VCaP (cell line): ENCODE measurements at regions not wholly inside any gene's neighbourhood (a gene's known extent, or its start where the extent isn't known, plus 50 kb on each side); places are given as distances from the start of the nearest gene placed in this dataset.
"Not testable (repeated sequence)": the region's sequence is repeated elsewhere in the genome, so short reads cannot be mapped to it uniquely, and the experiment has no call there.

ENCODE experiments used
- H3K27ac ChIP-seq: fragments of 450-650 bp; 2 replicates; pipeline ENCODE4 v1.5.1; 2017
- TF ChIP-seq, protein P1 (sequence below): fragments of 450-650 bp; conservative IDR thresholded peaks from 2 replicates; pipeline ENCODE4 v1.5.1; 2017; ENCODE audit warnings: mild to moderate bottlenecking, moderate library complexity

DNA sequence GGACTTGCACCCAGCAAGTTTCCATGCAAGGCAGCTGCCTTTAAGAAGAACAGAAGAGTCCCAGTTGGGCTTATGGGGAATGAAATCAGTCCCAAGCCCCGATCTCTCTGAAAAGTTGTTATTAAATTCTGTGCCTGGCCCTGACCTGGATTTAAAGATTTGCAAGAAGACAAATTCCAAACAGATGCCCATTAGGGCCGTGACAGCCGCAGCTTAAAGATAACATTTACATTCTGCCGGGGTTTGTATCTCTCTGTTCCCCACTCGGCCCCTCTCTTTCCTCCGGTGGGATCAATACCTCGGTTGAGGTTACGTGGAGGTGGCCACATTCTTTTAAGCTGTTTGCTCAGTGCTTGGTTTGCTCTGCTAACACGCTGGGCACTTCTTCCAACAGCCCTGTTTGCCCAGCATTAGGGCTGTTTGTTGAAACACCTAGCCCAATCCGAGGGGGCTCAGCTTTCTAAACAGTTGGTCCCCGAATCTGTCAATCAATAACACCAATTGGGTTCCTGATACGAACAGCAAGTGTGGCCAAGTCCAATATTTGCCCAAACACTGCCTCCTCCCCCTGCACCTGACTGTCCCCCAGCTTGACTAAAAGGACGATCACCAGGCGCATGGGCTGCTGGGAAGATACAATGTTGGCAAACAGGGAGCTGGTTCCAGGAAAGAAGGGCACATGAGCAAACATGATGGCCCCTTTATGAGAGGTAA, 108.6 kb downstream of the RPLP1 start:
- TF ChIP-seq, protein P1, sequence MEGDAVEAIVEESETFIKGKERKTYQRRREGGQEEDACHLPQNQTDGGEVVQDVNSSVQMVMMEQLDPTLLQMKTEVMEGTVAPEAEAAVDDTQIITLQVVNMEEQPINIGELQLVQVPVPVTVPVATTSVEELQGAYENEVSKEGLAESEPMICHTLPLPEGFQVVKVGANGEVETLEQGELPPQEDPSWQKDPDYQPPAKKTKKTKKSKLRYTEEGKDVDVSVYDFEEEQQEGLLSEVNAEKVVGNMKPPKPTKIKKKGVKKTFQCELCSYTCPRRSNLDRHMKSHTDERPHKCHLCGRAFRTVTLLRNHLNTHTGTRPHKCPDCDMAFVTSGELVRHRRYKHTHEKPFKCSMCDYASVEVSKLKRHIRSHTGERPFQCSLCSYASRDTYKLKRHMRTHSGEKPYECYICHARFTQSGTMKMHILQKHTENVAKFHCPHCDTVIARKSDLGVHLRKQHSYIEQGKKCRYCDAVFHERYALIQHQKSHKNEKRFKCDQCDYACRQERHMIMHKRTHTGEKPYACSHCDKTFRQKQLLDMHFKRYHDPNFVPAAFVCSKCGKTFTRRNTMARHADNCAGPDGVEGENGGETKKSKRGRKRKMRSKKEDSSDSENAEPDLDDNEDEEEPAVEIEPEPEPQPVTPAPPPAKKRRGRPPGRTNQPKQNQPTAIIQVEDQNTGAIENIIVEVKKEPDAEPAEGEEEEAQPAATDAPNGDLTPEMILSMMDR, result no peak
- peak overlapping the region; percentile 99 for H3K27ac ChIP-seq

DNA sequence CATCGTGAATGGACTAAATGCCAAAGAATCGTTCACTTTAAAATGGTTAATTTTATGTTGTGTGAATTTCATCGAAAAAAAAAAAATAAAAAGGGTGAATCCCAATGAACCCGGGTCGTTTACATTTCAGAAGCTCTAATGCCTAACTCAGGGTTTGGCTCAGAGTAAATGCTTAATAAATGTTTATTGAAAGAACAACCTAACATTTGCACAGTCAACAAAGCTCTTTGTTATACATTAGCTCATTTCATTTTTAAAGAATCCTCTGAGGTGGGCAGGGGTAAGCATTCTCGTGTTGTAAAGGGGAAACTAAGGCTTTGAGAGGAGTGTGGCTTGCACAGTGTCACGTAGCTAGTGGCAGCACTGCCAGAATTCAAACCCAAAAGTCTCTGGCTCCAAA, 109.5 kb downstream of the RPLP1 start:
- TF ChIP-seq, protein P1, result no peak
- H3K27ac ChIP-seq, result peak overlapping the region; percentile 99

DNA sequence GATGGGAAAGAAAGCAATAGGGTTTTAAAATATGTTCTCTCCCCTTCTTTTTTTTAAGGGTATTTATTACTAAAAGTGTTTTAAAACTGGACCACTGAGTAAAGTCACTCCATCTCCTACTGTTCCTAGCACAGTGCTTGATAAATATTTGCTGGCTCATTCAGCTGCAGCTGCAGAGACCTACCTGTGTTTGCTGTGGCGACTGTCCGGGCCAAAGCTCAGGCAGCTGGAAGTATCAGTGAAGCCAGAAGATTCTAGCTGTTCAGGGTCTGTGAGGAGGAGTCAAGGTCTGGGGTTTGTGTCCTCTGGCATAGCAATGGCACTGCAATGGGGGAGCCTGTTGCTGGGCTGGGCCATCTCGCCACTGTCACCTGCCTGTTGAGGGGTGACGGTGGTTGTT, 109.9 kb downstream of the RPLP1 start:
- TF ChIP-seq, protein P1, result 0 out of 2 replicates have a peak, but pooled peaks have one; percentile 8
- H3K27ac ChIP-seq, result peak overlapping the region; percentile 99

DNA sequence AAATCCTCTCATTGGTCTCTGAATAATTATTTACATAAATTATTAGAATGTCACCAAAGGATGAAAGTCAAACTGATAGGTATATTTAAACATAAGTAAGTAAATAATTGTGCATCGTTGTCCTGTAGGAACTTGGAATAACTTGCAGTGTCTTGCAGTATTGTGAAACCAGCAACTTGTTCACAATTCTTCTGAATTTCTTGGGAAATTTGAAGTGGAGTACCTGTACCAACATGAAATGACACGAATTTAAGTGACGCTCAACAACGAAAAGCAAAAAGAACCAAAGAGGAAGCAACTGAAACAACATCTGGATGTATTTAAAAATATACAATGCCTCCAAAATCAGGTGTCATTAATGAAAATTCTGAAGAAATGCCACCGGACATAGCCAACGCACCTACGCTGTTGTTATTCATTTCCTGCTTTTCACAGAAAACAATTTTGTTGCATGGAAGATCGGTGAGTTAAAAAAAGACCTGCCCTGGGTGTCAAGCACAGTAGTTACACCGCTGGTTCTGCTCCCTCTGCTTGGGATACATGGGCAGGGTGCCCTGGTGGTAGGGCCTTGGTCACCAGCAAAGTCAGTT, 112.5 kb downstream of the RPLP1 start:
- H3K27ac ChIP-seq, result peak overlapping the region; percentile 99; the same call in 1 of the 2 replicates
- TF ChIP-seq, protein P1, result no peak

DNA sequence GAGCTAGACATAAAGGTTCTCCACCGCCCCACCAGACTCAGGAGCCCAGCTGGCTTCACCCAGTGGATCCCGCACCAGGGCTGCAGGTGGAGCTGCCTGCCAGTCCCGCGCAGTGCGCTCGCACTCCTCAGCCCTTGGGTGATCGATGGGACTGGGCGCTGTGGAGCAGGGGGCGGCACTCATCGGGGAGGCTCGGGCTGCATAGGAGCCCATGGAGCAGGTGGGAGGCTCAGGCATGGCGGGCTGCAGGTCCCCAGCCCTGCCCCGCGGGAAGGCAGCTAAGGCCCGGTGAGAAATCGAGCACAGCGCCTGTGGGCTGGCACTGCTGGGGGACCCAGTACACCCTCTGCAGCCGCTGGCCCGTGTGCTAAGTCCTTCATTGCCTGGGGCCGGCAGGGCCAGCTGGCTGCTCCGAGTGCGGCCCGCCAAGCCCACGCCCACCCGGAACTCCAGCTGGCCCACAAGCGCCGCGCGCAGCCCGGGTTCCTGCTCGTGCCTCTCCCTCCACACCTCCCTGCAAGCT, 114.7 kb downstream of the RPLP1 start:
- H3K27ac ChIP-seq, result not testable (repeated sequence)

DNA sequence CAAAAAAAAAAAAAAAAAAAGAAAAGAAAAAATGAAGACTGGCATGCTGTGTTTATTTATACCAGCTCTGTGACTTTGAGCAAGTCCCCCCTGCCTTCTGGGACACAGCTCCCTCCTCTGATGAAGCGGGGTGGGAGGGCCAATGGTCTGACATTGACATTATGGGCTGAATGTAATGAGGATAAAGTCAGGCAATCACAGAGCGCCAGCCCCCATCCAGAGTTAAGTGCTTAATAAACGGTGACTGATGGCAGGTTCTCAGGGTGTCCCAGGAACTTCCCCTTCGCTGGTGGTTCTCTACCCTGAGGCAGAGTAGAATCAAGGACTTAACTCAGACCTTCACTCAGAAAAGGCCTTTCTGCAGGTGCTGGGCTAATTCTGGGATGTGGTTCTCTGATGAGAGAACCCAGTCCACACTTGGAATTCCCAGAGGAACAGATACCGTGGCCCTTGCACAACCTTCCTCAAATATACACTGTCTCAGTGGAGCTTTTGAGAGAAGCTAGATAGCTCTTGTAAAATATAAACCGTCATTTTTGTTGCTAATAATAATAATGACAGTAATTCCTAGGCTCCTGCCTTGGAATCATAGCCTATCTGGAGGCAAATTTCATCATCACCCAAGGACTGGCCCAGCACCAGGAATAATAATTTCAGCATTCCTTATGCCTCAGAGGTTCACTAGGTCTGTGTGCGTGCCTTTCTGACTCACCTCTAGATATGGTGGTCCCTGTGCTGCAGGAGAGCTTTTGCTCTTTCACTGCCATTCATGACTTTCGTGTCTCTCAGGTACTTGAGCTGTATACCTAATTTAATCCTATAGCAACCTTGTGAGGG, 115.8 kb downstream of the RPLP1 start:
- TF ChIP-seq, protein P1, result no peak
- H3K27ac ChIP-seq, result no peak overlapping the region

DNA sequence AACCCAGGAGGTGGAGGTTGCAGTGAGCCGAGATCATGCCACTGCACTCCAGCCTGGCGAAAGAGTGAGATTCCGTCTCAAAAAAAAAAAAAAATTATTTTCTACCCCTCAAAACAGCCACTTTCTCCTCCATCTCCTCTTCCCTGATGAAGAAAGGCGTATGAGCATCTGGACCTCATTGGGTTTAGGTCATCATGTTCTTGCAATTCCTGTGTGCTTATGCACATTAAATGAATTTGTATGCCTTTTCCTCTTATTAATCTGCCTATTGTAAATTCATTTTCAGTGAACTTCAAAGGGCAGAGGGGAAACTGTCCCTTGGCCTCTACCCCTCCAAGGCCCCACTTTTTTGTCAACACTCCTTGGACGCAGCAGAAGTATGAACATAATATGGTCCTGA, 117.8 kb downstream of the RPLP1 start:
- TF ChIP-seq, protein P1, result no peak
- no peak overlapping the region for H3K27ac ChIP-seq
